HuH-7.5 (cell line): ENCODE measurements at regions not wholly inside any gene's neighbourhood (a gene's known extent, or its start where the extent isn't known, plus 50 kb on each side); places are given as distances from the start of the nearest gene placed in this dataset.

ENCODE experiments used
- DNase-seq: peaks from one replicate; pipeline ENCODE4 v3.0.0; 2011; ENCODE audit warnings: low spot score

GRCh38 chr1:38257374-38257773 lies 210.8 kb upstream of the POU3F1 start:
- DNase-seq: no peak

DNA sequence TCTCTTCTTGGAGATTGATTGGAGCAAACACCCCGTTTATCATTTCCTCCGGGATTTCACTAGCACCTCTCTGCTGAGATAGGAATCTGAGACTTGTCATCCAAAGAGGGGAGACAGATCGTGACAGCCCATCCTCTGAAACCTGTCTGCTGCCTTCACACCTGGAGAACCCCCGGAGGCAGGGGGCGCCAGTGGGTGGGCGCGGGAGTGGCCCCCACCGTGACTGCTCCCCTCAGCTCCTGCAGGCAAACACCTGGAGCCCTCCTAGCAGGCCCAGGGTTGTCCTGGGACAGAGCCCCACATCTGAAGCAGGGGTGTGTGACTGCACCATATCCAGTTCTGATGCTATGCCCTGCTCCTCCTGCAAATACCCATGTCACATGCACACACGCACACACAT lies 209.5 kb upstream of the POU3F1 start:
- no peak for DNase-seq

DNA sequence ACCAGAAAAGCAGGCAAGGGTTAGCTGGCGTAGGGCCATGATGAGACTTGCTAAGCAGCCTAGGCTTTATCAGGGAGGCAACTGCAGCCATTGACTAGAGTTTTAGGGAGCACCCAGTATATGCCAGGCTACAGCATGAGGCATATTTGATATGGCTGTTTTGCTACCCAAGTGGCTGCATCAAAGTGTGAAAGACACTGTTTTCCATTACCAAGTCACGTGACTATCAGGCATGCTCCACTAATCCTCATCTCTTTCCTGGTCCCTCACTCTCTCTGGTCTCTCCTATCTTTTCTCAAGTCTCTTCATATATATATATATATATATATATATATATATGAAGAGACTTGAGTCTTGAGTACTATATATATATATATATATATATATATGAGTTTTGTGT lies 206.7 kb upstream of the POU3F1 start:
- DNase-seq: no peak

GRCh38 chr1:38250356-38250755 lies 203.8 kb upstream of the POU3F1 start:
- no peak for DNase-seq

GRCh38 chr1:38249001-38249400 lies 202.4 kb upstream of the POU3F1 start:
- no peak for DNase-seq

- peak; percentile 49 for DNase-seq
Observed at GRCh38 chr1:38246955-38247952, 200.7 kb upstream of the POU3F1 start.

GRCh38 chr1:38244218-38244845 lies 197.7 kb upstream of the POU3F1 start:
- no peak for DNase-seq

DNA sequence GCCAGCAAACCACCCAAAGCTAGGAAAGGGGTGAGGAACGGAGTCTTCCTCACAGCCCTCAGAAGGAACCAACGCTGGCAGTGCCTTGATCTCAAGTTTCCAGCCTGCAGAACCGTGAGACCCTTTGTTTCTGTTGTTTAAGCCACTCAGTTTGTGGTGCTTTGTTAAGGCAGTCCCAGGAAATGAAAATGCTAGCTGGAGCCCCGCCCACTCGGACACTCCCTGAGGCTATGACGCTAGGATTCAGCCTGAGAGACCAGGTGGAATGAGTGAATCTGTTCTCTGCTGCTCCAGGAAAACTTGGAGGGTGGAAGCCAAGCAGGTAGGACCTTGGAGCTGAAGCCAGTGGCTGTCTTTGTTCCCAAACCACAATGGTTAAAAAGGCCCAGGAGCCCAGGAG lies 196.5 kb upstream of the POU3F1 start:
- DNase-seq: no peak

GRCh38 chr1:38242506-38242905 lies 195.9 kb upstream of the POU3F1 start:
- no peak for DNase-seq

DNA sequence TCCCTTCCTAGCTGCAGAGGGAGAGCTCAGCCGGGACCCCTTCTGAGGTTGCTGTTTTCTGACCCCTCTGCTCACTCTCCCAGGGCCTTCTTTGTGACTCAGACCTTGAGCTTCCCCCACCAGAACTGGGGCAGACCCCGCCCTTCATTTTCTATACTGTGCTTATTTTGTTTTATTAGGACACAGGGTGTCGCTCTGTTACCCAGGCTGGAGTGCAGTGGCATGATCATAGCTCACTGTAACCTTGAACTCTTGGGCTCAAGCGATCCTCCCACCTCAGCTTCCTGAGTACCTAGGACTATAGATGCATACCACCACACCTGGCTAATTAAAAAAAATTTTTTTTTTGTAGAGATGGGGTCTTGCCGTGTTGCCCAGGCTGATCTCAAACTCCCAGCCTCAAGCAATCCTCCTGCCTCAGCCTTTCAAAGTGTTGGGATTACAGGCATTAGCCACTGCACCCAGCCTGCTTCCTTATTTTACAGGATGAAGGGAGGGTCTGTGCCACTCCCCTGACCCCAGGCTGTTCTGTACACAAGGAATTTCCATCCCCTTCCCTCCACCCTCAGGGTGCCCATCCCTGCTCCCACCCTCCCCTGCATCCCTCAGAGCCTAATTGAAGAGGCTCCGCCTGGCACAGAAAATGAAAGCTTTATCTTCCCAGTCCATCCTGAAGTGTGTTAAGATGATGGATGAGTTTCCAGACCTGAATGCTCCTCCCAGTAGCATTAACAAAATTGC lies 195.2 kb upstream of the POU3F1 start:
- no peak for DNase-seq

DNA sequence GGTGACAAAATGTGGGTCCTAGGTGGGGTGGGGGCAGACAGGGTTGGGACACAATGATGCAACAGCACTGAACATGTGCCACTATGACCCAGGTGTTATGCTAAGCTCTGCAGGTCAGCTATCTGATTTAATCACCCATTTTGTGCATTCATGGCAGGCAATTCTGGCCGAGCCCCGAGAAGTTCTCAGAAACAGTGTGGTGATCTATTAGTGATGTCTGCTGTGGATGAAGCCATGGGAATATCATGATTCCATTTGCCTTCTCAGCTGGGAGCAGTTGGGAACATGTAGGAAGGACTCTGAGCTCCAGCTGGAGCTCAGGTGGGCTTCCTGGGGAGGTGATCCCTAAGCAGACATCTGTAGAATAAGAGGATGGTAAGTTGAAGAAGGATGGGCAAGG lies 194.0 kb upstream of the POU3F1 start:
- no peak for DNase-seq

DNA sequence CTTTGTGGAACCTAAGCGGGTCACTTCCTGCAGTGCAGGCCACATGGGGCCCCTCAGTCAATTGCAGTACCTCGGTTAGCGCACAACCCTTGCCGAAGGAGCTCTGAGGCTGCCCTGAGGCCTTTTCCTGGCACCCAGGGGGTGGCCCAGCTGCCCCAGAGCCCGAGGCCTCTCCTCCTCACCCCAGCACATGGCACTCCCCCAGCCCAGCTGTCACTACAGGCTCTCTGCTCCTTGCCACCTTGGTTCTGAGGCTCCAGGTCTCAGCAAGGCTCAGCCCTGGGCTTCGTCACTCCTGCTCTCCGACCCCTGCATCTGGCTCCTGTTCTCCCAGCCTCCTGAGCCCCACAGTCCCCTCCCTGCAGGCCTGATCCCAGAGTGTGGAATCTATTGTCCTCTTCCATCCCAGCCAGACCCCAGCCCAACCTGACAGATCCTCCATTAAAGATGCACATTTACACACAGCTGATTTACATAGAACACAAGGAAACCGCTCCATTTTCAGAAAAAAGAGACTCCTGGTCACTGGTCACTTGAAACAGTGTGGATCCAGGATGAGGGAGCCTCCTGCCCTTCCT lies 192.8 kb upstream of the POU3F1 start:
- no peak for DNase-seq

DNA sequence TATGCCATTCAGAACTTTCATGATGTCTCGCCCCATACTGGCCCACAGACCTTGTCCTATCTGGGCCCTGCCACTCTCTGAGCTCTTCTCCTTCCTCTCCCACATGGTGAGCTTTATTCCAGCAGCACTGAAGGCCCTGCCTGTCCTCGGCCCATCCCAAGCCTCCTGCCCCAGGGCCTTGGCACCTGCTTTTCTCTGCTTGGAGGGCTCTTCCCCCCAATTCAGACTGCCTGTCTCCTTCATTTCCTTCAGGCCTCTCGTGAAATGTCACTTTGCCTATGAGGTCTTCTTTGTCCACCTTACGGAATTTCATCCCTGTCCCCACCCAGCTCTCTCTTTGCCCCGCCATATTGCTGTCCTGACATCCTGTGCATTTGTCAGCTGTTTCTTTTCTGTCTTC lies 191.7 kb upstream of the POU3F1 start:
- no peak for DNase-seq

DNA sequence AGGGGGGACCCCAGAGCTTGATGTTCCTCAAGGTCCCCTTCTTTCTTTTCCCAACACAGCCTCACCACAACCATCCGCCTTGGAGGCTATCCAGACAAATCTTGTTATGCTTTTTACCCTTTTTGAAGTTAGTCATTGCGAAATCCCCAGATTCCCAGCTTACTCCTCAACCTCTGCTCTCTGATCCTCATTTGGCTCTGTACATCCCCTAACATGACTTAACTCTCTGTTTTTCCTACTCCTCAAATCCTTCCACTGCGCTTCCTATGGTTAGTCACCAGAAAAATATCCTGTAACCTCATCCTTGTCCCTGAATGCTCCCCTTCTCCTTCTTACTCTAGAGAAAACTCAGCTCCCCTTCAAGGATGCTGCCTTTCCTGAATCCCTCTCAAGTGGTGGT lies 189.1 kb upstream of the POU3F1 start:
- no peak for DNase-seq

DNA sequence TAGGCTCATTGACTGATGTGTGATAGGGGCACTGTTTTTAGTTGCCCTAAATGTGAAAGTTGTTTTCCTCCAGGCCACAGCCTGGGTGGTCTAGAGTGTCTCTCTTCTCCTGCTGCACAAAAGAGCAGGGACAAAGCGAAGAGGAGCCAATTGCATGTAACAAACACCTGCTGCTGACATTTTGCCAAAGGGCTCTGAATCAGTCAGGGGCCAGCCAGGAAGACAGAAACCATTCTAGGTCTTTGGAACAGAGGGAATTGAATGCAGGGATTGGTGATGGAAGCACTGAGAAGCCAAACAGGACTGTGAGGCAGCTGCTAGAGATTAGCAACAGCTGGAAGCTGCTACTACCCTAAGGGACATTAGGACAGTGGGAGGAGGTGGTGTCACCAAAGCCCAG lies 185.3 kb upstream of the POU3F1 start:
- no peak for DNase-seq

DNA sequence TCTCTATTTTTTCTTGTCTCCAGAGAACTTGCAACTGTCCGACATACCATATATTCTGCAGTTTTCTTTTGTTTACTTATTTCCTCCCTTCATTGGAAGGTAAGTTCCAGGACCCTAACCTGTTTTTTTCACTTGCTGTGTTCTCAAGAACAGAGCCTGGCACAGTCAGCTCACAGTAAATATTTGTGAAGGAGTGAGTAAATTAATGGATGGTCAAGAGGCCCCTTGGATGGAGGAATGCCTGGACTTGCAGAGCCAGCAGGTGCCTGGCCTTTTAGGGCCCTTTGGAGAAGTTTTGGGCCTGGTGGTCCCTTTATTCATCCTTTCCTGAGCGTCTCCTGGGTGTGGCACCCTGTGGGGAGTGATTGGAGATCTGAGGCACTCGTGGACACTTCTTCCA lies 182.1 kb upstream of the POU3F1 start:
- no peak for DNase-seq

DNA sequence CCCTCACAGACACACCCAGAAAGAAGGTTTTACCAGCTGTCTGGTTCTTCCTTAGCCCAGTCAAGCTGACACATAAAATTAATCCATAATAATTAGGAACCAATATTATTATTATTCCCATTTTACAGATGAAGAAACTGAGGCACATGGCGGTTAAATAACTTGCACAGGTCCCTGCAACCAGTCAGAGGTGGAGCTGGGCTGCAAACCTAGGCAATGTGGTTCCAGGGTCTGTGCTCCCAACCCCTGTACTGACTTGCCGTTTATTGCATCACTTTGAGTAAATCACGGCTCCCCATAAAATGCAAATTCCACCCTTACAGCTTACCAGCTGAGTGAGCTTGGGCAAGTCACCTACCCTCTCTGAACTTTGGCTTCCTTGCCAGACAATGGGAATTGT lies 179.2 kb upstream of the POU3F1 start:
- no peak for DNase-seq

- DNase-seq: no peak
Observed at GRCh38 chr1:38223391-38223790, 176.8 kb upstream of the POU3F1 start.

DNA sequence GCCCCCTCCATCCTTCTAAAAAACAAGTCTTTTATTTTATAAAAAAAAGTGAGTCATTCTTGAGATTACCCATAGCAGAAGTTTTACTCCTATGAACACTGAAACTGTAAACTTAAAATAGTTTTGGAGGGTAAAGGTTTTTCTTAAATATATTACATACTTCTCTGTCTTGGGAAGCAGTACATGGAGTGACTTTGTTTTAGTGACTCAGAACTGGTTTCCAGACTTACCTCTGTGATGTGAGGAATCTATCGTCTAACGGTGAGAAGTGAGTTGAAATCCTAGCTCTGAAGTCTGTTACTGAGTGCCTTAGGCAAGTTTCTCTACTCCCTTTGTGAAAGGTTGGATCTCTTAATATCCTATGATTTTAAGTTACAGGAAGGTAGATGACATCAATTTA lies 176.3 kb upstream of the POU3F1 start:
- no peak for DNase-seq

DNA sequence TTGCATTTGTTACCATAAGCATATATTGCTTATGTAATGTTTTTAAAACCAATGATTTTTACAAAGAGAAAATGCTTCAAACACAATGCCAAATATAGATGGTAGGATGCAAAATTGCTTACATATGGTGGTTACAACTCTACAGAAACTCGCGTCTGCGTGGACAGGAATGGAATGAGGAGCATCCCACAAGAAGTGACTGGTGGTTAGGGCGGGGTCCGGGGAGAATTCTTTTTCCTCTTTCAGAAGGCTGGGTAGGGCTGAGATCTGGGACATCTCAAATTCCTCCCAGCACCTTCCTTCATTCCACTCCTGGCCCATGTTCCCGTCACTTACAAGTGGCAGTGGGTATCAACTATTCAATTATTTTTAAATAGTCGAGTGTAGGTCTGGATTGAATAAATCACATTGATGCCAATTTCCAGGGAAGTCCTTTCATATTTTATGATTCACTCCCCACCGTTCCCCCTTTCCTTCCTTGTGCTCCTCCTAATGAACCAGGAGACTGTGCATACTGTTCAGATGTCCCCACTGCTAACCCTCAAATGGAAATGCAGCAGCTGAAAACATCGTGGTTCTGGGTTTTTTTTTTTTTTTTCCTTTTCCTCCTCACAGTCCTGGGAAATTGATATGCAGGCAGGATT lies 174.5 kb upstream of the POU3F1 start:
- DNase-seq: no peak

GRCh38 chr1:38217316-38217715 lies 170.7 kb upstream of the POU3F1 start:
- DNase-seq: no peak
